ENCODE measurements at regions not wholly inside any gene's neighbourhood (a gene's known extent, or its start where the extent isn't known, plus 50 kb on each side); places are given as distances from the start of the nearest gene placed in this dataset.

DNA sequence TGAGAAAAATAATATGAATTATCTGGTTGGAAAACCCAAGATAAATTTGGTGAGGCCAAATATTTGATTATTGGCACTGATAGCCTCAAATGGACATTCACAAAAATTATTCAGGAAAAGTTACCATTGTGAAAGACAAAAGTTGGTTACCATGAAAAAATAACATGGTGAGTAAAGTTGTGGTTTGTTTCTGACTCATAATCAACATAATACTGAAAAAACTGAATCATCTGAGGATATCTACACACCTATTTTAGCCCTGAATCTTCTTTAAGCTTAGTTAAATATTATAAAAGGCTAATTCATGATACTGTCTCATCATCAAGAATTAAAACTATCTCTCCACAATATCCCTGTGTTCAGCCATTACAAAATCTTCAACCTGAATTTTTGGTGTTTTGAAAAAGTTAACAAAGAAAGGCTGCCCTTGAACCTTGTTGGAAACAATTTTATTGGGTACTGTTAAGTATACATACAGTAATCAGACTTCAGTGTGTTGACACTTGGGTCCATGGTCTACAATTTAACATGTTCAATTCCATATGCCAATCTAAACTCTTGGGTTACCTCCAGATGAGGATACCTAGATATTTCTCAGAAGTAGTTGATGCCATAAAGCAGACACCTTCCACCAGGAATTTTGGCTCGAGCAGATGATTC lies 607.5 kb upstream of the SLC39A10 start:
- Mint-ChIP-seq H3K9me3 (peaks cover 1% of the 10 kb centered on the region), H3K36me3 (no peaks in the 10 kb centered on the region), H3K27ac (no peak overlapping the region), H3K4me1 (peaks cover 4% of the 10 kb centered on the region), H3K4me3 (no peak overlapping the region), H3K27me3 (no peaks in the 10 kb centered on the region)
- no peak for DNase-seq

GRCh38 chr2:195047955-195048354 lies 609.1 kb upstream of the SLC39A10 start:
- H3K36me3 Mint-ChIP-seq: no peaks in the 10 kb centered on the region
- no peaks in the 10 kb centered on the region for H3K27me3 Mint-ChIP-seq
- peaks cover 1% of the 10 kb centered on the region for H3K9me3 Mint-ChIP-seq
- peaks cover 4% of the 10 kb centered on the region for H3K4me1 Mint-ChIP-seq
- no peak overlapping the region for H3K27ac Mint-ChIP-seq
- DNase-seq: no peak
- no peak overlapping the region for H3K4me3 Mint-ChIP-seq

GRCh38 chr2:195044801-195045200 lies 612.2 kb upstream of the SLC39A10 start:
- no peak for DNase-seq
- Mint-ChIP-seq H3K4me1 (peaks cover 3% of the 10 kb centered on the region), H3K4me3 (no peak overlapping the region), H3K27me3 (no peaks in the 10 kb centered on the region), H3K27ac (no peak overlapping the region), H3K9me3 (no peaks in the 10 kb centered on the region), H3K36me3 (no peaks in the 10 kb centered on the region)

DNA sequence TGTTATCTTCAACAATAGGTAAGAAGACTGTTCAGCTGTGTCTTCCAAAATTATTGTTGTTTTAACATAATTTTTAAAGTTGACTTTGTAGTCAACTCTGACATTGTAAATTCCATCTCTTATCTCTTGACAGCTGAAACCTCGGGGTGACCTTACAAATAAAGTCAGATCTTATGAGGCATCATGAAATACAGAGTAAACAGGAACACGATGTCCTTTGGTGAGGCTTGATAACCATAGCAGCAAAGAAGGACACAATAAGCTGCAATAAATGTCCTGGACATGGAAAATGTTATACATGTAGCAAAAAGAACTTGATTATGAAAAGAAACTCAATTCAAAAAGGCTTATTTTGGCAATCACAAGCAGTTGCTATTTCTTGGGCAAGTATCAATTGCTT lies 618.9 kb upstream of the SLC39A10 start:
- Mint-ChIP-seq H3K36me3 (no peaks in the 10 kb centered on the region), H3K27ac (no peak overlapping the region), H3K27me3 (no peaks in the 10 kb centered on the region), H3K4me3 (no peak overlapping the region), H3K9me3 (no peaks in the 10 kb centered on the region), H3K4me1 (no peaks in the 10 kb centered on the region)
- no peak for DNase-seq

DNA sequence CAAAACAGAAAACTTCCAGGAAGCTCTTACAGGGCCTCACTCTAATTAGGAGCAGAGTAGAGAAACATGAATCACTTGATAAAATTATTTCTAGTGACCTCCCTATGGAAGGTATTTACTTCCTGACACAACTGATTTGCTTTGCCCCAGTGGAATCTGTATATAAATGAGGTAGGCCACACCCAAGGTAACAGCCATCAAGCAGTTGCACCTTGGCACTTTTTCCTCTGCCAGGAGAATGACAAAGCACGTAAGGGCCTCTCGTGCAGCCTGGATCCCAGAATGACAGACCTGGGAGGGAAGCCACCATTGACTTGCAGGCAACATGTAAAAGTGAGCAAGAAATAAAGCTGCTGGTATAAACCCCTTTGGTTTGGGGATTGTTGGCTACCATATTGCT lies 620.0 kb upstream of the SLC39A10 start:
- Mint-ChIP-seq H3K36me3 (no peaks in the 10 kb centered on the region), H3K9me3 (no peaks in the 10 kb centered on the region), H3K27ac (no peak overlapping the region), H3K27me3 (no peaks in the 10 kb centered on the region), H3K4me1 (no peaks in the 10 kb centered on the region), H3K4me3 (no peak overlapping the region)
- no peak for DNase-seq

GRCh38 chr2:195031411-195031810 lies 625.6 kb upstream of the SLC39A10 start:
- Mint-ChIP-seq H3K27me3 (peaks cover 3% of the 10 kb centered on the region), H3K27ac (no peak overlapping the region)

DNA sequence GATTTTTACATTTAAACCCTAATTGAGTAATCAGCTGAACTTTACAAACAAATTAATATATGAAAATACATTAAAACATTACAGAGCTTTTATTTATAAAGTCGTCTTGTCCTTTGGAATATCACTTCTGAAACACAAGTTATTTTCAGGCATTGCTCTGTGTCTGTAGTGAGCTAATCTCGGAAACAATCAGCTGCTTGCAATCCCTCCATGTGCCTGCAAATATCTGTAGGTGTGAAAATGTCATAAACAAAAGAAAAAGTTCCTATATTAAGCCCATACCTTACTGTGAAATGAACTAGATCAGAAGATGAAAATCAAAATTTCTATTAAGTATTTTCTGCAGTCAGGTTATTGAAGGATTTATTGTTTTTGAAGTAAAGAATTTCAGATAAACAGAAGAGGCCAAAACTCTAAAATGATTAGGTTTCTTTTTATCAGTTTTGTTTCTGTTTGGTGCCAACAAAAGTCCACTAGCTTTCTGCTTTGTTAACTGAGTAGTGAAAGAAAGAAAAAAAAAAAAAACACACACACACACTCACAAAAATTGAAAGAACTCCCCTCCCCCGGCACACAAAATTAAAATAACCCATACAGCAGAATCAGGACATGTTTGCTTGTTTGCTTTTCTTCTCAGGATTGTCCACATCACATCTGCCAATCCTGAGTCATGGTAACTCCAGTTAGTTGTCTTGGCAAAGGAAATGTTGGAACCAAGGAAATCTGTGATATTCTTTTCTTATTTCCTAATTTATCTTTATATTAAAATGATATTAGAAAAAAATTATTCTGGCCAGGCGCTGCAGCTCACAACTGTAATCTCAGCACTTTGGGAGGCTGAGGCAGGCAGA lies 627.0 kb upstream of the SLC39A10 start:
- H3K4me3 Mint-ChIP-seq: no peak overlapping the region
- H3K27ac Mint-ChIP-seq: no peak overlapping the region
- peaks cover 4% of the 10 kb centered on the region for H3K4me1 Mint-ChIP-seq
- H3K36me3 Mint-ChIP-seq: no peaks in the 10 kb centered on the region
- DNase-seq: no peak
- peaks cover 3% of the 10 kb centered on the region for H3K27me3 Mint-ChIP-seq
- H3K9me3 Mint-ChIP-seq: no peaks in the 10 kb centered on the region

More at GRCh38 chr2:195031411-195031810, 625.6 kb upstream of the SLC39A10 start:
- no peaks in the 10 kb centered on the region for H3K36me3 Mint-ChIP-seq
- no peaks in the 10 kb centered on the region for H3K9me3 Mint-ChIP-seq
- no peak overlapping the region for H3K4me3 Mint-ChIP-seq
- no peak for DNase-seq
- peaks cover under 1% of the 10 kb centered on the region for H3K4me1 Mint-ChIP-seq

DNA sequence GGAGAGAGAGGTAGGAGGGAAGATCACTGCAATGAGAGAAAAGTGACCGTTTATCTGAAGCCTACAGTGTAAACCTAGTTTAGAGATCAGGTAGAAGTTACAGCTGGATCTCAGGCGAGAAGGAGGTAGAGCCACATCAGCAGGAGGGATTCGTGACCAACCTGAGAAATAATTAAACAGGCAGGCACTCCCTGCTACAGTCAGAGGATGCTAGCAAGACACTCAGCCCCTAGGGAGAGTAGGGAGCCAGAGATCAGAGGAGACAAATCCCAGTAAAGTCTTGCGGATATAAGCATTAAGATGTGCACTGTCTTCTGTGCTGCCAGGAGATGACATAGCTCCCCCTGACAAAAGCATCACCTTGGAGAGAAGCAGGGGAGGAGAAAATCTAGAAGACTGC lies 629.1 kb upstream of the SLC39A10 start:
- Mint-ChIP-seq H3K36me3 (no peaks in the 10 kb centered on the region), H3K4me1 (peaks cover 4% of the 10 kb centered on the region), H3K9me3 (no peaks in the 10 kb centered on the region), H3K27me3 (peaks cover 3% of the 10 kb centered on the region), H3K4me3 (no peak overlapping the region), H3K27ac (no peak overlapping the region)
- DNase-seq: no peak

DNA sequence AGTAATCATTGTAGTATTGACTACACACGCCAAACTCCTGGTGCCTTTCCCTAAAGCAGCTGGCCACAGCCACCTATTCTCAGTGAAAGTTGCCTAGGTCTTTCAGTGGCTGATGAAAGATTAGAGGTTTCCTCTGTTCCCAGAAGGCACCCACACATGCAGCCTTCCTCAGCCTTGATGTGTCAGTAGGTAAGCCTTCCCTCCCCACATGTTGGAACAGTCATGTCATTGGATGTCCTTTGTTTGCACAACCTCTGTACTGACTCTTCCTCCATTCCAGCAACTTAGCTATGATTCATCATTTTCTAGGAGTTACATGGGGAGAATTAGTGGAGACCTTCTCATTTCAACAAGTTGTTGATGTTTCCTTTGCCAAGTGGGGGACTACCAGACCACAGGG lies 630.8 kb upstream of the SLC39A10 start:
- no peaks in the 10 kb centered on the region for H3K9me3 Mint-ChIP-seq
- no peak for DNase-seq

DNA sequence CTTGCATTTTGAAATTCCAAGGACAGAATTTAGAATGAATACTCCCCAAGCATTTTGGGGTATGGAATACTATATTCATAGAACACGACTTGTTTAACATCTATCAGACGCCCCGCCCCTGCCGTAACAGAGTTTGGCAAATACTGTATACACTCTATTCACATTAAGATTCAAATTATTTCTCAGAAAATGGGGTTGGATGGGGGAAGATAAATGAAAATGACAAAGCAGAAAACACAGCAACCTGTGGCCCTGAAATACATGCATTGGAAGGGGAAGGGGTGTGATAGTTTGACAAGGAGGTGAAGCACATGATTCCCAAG lies 634.6 kb upstream of the SLC39A10 start:
- Mint-ChIP-seq H3K4me1 (peaks cover 18% of the 10 kb centered on the region), H3K9me3 (no peaks in the 10 kb centered on the region), H3K27ac (no peak overlapping the region), H3K4me3 (no peak overlapping the region), H3K27me3 (no peaks in the 10 kb centered on the region), H3K36me3 (no peaks in the 10 kb centered on the region)
- DNase-seq: no peak

More for the DNA sequence above, 630.8 kb upstream of the SLC39A10 start:
- Mint-ChIP-seq H3K4me3 (no peak overlapping the region), H3K27me3 (peaks cover 3% of the 10 kb centered on the region), H3K4me1 (peaks cover 17% of the 10 kb centered on the region), H3K36me3 (no peaks in the 10 kb centered on the region), H3K27ac (no peak overlapping the region)

DNA sequence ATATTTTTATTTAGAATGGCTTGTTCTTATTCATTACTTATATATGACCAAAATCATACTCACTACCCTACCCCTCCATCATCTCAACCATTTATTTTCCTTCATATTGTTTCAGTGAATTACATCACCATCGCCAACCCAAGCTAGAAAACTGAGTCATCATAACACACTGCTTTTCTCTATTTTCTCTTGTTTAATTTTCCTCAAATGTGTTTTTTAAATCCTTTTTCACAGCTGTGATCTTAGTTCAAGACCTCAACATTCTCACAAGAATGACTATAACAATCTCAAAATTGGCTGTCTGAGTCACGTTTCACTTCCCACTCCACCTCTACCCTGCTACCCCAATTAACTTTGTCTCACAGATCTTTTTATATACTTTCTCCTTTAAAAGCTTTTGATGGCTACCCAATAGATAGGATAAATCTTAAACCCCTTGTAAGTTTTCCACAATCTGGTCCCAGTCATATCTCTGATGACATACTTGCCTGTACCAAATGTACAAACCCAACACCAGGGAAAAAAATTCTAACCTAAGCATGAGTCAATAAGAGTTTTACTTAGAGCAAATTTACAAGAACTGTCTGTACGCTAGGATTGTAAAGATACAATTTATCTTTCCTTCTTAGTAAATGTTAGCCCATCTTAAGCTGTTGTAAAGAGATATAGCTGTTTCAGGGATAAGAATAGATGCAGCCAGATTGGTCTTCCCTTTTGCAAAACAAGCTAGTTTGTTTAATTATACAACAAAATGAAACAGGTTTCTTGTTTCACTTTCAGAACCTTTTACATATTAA lies 635.1 kb upstream of the SLC39A10 start:
- Mint-ChIP-seq H3K4me1 (peaks cover 18% of the 10 kb centered on the region), H3K27ac (no peak overlapping the region), H3K27me3 (no peaks in the 10 kb centered on the region), H3K4me3 (no peak overlapping the region), H3K36me3 (no peaks in the 10 kb centered on the region), H3K9me3 (no peaks in the 10 kb centered on the region)
- no peak for DNase-seq

GRCh38 chr2:195018462-195018861 lies 638.6 kb upstream of the SLC39A10 start:
- peaks cover 4% of the 10 kb centered on the region for H3K27me3 Mint-ChIP-seq
- peaks cover 15% of the 10 kb centered on the region for H3K4me1 Mint-ChIP-seq
- no peaks in the 10 kb centered on the region for H3K36me3 Mint-ChIP-seq
- H3K9me3 Mint-ChIP-seq: no peaks in the 10 kb centered on the region
- H3K27ac Mint-ChIP-seq: no peak overlapping the region
- no peak overlapping the region for H3K4me3 Mint-ChIP-seq
- DNase-seq: no peak

DNA sequence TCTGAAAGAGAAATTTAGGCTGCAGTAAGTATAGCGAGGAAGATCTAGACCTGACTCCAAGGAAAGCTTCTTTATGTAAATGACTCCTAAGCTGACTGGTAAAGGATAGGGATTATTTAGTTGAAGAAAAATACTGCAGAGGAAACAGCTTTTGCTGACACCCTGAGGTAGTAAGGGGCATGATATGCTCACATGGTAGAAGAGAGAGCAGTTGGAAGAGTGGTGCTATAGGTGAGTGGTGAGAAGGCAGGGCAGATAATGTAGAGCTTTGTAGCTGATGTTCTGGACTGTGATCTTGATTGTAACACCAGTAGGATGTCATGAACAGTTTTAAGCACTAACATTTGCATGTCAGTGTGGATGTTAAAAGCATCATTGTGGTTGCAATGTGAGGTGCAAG lies 639.1 kb upstream of the SLC39A10 start:
- Mint-ChIP-seq H3K36me3 (no peaks in the 10 kb centered on the region), H3K4me3 (no peak overlapping the region), H3K27me3 (peaks cover 4% of the 10 kb centered on the region), H3K9me3 (no peaks in the 10 kb centered on the region), H3K27ac (no peak overlapping the region), H3K4me1 (peaks cover 15% of the 10 kb centered on the region)
- DNase-seq: no peak

DNA sequence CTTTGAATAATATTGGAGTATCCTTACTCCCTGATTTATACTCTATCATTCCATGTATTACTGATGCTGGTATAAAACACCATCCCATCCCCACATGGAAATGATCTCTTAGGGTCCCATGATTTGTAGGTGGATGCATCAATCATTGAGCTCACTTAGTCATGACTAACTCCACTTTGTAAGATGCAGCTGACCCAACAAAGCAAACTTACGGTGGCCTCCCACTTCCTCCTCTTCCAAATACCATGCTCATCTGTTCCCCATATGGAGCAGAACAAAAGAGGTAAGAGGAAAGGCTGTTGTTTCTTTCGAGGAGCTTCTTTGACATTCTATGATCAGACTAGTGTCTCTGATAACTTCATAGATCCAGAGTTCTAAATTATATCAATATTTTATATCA lies 640.2 kb upstream of the SLC39A10 start:
- no peaks in the 10 kb centered on the region for H3K9me3 Mint-ChIP-seq
- H3K27me3 Mint-ChIP-seq: peaks cover 4% of the 10 kb centered on the region
- peaks cover 7% of the 10 kb centered on the region for H3K4me1 Mint-ChIP-seq
- no peaks in the 10 kb centered on the region for H3K36me3 Mint-ChIP-seq
- no peak overlapping the region for H3K4me3 Mint-ChIP-seq
- no peak for DNase-seq
- H3K27ac Mint-ChIP-seq: no peak overlapping the region

GRCh38 chr2:195009202-195009601 lies 647.8 kb upstream of the SLC39A10 start:
- no peaks in the 10 kb centered on the region for H3K36me3 Mint-ChIP-seq
- no peaks in the 10 kb centered on the region for H3K9me3 Mint-ChIP-seq
- DNase-seq: no peak
- H3K4me1 Mint-ChIP-seq: no peaks in the 10 kb centered on the region
- no peak overlapping the region for H3K4me3 Mint-ChIP-seq
- no peaks in the 10 kb centered on the region for H3K27me3 Mint-ChIP-seq
- no peak overlapping the region for H3K27ac Mint-ChIP-seq
